ENCODE measurements at regions not wholly inside any gene's neighbourhood (a gene's known extent, or its start where the extent isn't known, plus 50 kb on each side); places are given as distances from the start of the nearest gene placed in this dataset.
"Not testable (repeated sequence)": the region's sequence is repeated elsewhere in the genome, so short reads cannot be mapped to it uniquely, and the experiment has no call there.

GRCh38 chr3:25181096-25181495 lies 247.0 kb upstream of the RARB start:
- DNase-seq (ENCODE audit: low spot score) = no peak
- H3K36me3 ChIP-seq = no peaks in the 10 kb centered on the region
- no peak overlapping the region for H3K4me3 ChIP-seq
- TF ChIP-seq CTCF (IDR thresholded peaks at IDR 0.05) = no peak
- H3K27ac ChIP-seq = no peak overlapping the region
- H3K27me3 ChIP-seq = no peaks in the 10 kb centered on the region
- no peaks in the 10 kb centered on the region for H3K4me1 ChIP-seq
- H3K9me3 ChIP-seq = no peaks in the 10 kb centered on the region

GRCh38 chr3:25182794-25183193 lies 245.3 kb upstream of the RARB start:
- Histone ChIP-seq H3K4me1 (no peaks in the 10 kb centered on the region), H3K9me3 (no peaks in the 10 kb centered on the region), H3K4me3 (no peak overlapping the region), H3K27me3 (no peaks in the 10 kb centered on the region), H3K27ac (no peak overlapping the region), H3K36me3 (no peaks in the 10 kb centered on the region)
- no peak for DNase-seq (ENCODE audit: low spot score)
- no peak for TF ChIP-seq CTCF (IDR thresholded peaks at IDR 0.05)

- no peak overlapping the region for H3K27ac ChIP-seq
- H3K4me1 ChIP-seq = no peaks in the 10 kb centered on the region
- no peaks in the 10 kb centered on the region for H3K9me3 ChIP-seq
- DNase-seq (ENCODE audit: low spot score) = no peak
- no peaks in the 10 kb centered on the region for H3K36me3 ChIP-seq
- H3K4me3 ChIP-seq = no peak overlapping the region
- no peak for TF ChIP-seq CTCF (IDR thresholded peaks at IDR 0.05)
- no peaks in the 10 kb centered on the region for H3K27me3 ChIP-seq
Measured at GRCh38 chr3:25184641-25185250, 243.3 kb upstream of the RARB start.

- Histone ChIP-seq H3K27ac (no peak overlapping the region), H3K27me3 (no peaks in the 10 kb centered on the region), H3K36me3 (no peaks in the 10 kb centered on the region), H3K4me3 (no peak overlapping the region), H3K4me1 (no peaks in the 10 kb centered on the region), H3K9me3 (no peaks in the 10 kb centered on the region)
- no peak for TF ChIP-seq CTCF (IDR thresholded peaks at IDR 0.05)
- DNase-seq (ENCODE audit: low spot score) = no peak
Measured at GRCh38 chr3:25191673-25192072, 236.4 kb upstream of the RARB start.

- not testable (repeated sequence) for H3K27ac ChIP-seq; H3K4me3 ChIP-seq; H3K4me1 ChIP-seq; H3K9me3 ChIP-seq; DNase-seq (ENCODE audit: low spot score); H3K36me3 ChIP-seq; H3K27me3 ChIP-seq
Measured at GRCh38 chr3:25199567-25199966, 228.5 kb upstream of the RARB start.

- Histone ChIP-seq H3K27me3 (no peaks in the 10 kb centered on the region), H3K9me3 (no peaks in the 10 kb centered on the region), H3K36me3 (no peaks in the 10 kb centered on the region), H3K4me1 (no peaks in the 10 kb centered on the region), H3K4me3 (no peak overlapping the region), H3K27ac (no peak overlapping the region)
- TF ChIP-seq CTCF (IDR thresholded peaks at IDR 0.05) = no peak
- no peak for DNase-seq (ENCODE audit: low spot score)
Measured at GRCh38 chr3:25212736-25213135, 215.3 kb upstream of the RARB start.

Data from right atrium auricular region (tissue), 2 donors.